ENCODE measurements at regions not wholly inside any gene's neighbourhood (a gene's known extent, or its start where the extent isn't known, plus 50 kb on each side); places are given as distances from the start of the nearest gene placed in this dataset.

DNA sequence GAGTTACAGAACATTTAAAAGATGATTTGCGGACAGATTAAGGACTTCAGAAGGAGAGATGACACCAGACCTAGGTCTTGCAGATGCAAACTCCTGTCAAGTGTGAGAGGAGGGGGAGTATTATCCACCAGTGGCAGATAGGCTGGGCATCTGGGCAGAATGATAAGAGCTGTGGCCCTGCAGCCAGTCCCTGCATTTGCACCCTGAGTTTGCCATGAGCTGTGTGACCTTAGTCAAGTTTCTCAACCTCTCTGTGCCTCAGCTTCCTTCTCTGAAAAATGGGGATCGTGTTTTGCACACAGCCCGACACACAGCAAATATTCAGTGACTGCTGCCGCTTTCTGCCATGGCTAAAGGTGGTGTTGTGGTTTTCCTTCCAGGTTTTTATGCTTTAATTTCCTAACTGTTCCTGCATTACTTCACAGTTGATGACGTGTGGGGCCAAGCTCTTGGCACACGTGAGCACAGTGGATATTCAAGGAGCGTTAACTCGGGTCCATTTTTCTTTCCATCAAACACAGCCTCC lies 516.2 kb downstream of the CDH26 start:
- TF ChIP-seq, protein P1, sequence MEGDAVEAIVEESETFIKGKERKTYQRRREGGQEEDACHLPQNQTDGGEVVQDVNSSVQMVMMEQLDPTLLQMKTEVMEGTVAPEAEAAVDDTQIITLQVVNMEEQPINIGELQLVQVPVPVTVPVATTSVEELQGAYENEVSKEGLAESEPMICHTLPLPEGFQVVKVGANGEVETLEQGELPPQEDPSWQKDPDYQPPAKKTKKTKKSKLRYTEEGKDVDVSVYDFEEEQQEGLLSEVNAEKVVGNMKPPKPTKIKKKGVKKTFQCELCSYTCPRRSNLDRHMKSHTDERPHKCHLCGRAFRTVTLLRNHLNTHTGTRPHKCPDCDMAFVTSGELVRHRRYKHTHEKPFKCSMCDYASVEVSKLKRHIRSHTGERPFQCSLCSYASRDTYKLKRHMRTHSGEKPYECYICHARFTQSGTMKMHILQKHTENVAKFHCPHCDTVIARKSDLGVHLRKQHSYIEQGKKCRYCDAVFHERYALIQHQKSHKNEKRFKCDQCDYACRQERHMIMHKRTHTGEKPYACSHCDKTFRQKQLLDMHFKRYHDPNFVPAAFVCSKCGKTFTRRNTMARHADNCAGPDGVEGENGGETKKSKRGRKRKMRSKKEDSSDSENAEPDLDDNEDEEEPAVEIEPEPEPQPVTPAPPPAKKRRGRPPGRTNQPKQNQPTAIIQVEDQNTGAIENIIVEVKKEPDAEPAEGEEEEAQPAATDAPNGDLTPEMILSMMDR (IDR thresholded peaks at IDR 0.05) = no peak
- TF ChIP-seq POLR2A (IDR thresholded peaks at IDR 0.05) = no peak

All from lower leg skin (tissue), 3 donors.